HUDEP-2 (cell line): ENCODE measurements at regions not wholly inside any gene's neighbourhood (a gene's known extent, or its start where the extent isn't known, plus 50 kb on each side); places are given as distances from the start of the nearest gene placed in this dataset.
A peak's percentile ranks its signal among the peaks of the same experiment; 100 is the strongest.
"Not testable (repeated sequence)": the region's sequence is repeated elsewhere in the genome, so short reads cannot be mapped to it uniquely, and the experiment has no call there.

Experiments used
- DNase-seq, 76 experiments: peaks; one replicate each; lab custom pipeline; 2025; ENCODE audit not compliant: unreplicated experiment in 76 of 76; lab: John Stamatoyannopoulos, UW

DNA sequence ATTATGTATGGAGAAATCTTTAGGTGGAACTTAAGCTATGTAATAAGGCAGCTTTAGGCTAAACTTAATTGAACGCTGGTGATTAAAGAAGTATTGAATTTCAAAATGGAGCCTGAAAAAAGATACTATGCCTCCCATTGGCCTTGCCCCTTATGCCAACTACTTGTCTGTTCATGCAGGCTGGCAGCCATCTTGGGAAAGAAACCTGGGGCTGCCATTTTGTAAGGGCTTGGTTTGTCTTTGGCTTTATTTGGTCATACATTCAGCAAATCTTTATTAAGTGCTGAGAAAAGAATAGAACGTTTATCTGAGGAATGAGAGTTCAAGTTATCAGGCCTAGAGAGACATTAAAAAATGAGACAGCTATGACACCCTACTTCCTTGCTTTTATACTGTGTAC is 231.3 kb downstream of the KCNE4 start:
- no peak for DNase-seq

DNA sequence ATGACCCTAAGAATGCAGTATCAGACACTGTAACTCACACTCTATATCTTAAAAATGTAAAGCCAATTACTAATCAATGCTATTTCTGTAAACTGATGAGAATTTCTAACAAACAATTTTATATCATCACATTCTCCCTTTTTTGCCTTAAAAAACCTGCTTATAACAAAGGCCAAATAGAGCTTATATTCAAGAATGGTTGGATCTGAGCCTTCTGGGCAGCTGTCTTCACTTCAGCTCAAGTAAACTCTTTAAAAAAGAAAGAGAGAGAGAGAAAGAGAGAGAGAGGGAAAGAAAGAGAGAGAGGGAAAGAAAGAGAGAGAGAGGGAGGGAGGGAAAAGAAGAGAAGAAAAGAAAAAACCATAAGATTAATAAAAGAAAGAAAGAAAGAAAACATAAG is 231.8 kb downstream of the KCNE4 start:
- DNase-seq = no peak

DNA sequence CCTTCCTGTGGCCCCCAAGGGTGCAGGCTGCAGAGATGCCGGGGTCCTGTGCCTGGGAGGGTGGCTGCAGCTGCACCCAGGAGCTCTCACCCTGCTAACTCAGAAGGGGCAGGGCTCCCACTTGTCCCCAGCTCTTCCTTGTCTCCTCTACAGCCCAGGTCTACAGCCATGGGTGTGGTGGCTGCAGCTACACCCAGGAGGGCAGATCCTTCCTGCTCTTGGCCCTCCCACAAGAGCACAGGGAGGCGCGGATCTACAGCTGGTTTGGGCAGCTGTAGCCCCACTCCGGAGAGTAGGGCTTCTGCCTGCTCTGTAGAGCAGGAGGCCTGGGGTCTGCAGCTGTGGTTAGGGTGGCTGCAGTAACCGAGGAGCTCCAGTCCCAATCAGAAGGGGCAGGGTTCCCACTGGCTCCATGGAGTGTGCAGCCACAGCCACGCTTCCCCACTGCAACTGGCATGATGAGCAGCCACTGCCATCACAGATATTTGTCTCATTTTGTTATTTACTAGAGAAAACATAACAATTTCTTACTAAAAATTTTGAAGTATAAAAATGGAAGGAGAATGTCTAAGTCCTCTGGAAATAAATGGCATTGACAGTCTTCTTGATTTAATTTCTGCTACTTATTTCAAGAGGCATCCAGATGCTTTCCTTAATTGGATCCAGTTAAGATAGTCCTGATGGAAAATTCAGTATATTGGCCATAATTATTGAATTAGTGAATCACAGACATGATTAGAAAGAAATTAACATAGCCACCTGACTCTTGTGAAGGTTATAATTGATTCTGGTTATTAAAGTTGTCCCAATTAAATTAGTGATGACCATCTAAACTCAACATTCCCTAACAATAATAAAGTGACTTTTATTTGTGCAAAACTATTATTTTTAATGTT is 233.6 kb downstream of the KCNE4 start:
- no peak for DNase-seq

DNA sequence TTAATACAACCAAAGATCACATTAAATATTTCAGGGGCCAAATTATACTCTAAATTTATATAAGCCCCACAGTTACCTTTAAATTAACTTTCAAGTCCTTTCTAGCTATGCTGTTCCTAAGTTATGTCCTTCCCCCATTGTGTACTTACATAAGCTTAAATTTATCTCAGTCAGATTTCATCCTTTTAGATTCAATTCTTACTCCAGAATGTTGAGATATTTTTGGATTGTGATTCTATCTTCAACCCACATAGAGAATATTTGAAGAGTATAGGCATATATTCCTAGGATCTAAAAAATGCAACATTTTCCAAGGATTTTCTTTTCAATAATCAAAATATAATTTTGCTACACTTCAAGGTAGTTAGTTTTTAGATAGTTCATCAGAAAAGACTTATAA is 242.8 kb downstream of the KCNE4 start:
- DNase-seq = no peak

- no peak for DNase-seq
Observed at GRCh38 chr2:223297788-223298187, 245.8 kb downstream of the KCNE4 start.

GRCh38 chr2:223298329-223298728 is 246.3 kb downstream of the KCNE4 start:
- not testable (repeated sequence) for DNase-seq

GRCh38 chr2:223300326-223300725 is 248.3 kb downstream of the KCNE4 start:
- DNase-seq = no peak

GRCh38 chr2:223306371-223306770 is 254.4 kb downstream of the KCNE4 start:
- DNase-seq = peak in 3 of 76 experiments; percentile 1 to 9 (median 8)

DNA sequence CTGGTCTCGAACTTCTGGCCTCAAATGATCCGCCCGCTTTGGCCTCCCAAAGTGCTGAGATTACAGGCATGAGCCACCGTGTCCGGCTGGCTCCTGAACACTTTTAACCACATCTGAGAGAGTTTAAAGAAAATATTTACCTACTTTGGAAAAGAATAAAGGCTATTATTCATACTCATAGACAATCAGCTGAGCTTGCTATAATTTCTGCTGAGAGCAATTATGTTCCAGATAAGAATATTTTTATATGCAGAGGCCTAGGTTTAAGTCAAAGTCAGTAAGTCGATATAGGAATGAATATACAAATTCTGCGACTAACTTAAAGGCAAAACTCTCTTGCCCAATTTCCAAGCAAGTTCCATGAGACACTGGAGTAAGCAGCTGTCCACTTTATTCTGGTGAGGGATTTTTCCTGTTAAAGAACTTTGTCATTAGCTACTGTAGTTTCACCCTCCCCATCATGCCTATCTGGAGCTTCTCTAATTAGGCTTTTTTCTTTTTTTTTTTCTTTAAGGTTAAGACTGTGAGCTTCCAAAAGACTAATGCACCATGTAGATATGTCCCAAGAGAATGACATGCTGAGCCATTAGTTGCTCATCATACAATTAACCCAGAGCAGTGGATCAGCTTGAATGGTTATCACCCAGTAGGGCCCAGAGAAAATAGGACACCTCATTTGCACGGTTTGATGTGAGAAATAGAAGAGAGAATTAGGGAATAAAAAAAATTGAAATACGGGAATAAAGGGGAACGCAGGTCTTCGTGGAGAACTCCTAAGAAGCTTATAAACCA is 260.1 kb downstream of the KCNE4 start:
- no peak for DNase-seq

GRCh38 chr2:223313101-223313500 is 261.1 kb downstream of the KCNE4 start:
- DNase-seq = no peak

- DNase-seq = no peak
Observed at GRCh38 chr2:223314811-223315210, 262.8 kb downstream of the KCNE4 start.

- no peak for DNase-seq
Observed at GRCh38 chr2:223315813-223316212, 263.8 kb downstream of the KCNE4 start.

DNA sequence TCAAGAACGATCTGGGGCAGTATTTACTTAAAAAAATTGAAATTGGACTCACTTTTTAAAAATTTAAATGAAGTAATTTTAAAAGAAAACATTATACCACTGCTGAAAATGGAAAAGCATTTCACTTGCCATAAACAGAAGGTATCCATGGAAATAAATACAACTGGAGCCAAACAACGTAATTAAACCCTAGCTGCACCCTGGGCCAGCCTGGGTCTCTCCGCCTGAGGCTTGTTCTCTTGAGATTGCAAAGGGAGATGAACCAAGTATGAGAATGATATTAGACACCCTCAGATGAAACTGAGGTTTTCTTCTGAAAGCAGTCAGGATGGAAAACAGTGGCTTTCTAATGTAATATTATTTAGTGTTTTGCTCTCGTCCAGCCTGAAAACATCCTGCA is 264.4 kb downstream of the KCNE4 start:
- DNase-seq = no peak

DNA sequence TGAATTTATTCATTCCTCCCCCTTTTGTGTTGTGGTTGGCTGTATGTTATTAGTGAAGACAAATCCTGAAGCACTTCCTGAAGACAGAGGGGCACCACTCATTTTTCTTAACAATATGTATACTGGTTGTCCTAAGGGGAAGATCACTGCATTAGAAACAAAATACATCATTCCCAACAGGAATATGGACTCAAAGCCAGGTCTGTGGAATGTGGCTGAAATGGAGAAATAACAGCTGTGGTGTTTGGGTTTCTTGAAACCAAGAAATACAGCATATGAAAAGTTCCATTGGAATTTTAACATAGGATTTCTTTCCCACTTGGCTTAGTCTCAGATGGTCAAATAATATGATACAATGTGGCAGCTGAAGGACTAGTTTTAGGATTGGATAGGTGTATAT is 267.6 kb downstream of the KCNE4 start:
- no peak for DNase-seq

DNA sequence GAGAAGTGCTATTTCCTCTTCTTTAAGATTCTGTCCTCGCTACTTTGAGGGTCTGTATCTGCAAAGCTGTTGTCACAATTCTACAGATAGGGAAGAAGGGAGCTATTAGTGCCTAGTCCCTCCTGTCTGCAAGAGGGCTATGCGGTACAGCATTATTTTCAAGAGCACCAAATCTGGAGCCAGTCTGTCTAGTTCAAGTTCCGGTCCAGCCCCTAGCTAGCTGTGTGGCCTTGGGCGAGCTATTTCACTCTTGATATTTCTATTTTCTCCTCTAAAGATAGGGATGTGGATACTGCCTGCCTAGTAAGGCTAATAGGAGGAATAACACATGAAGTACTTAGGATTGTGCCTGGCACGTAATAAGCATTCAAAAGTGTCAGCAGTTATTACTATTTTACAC is 272.4 kb downstream of the KCNE4 start:
- no peak for DNase-seq

DNA sequence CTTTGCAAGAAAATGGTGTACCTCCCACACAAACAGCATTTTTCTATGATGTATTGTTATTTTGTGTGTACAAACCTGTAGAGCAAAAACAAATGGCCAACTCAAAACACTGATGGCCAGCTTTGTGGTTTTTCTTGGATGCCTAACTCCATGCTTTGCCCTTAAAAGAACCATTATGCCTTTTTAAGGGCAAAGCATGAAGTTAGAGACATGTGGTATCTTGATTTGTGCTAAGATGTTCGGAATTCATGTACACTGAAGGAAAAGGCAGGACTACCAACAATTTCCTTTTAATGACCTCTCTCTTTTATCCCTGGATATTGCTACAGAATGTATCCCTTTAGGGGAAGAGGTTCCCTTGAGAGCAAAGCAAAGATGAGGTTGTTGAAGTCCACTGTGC is 273.6 kb downstream of the SCG2 start:
- DNase-seq = no peak

- not testable (repeated sequence) for DNase-seq
Observed at GRCh38 chr2:223330747-223331146, 271.4 kb downstream of the SCG2 start.

- DNase-seq = no peak
Observed at GRCh38 chr2:223338016-223338415, 264.1 kb downstream of the SCG2 start.

GRCh38 chr2:223357076-223357475 is 245.1 kb downstream of the SCG2 start:
- DNase-seq = no peak

- DNase-seq = no peak
Observed at GRCh38 chr2:223363085-223363484, 239.1 kb downstream of the SCG2 start.

GRCh38 chr2:223365158-223365679 is 236.9 kb downstream of the SCG2 start:
- no peak for DNase-seq

- DNase-seq = no peak
Observed at GRCh38 chr2:223366566-223366965, 235.6 kb downstream of the SCG2 start.
